ENCODE measurements at regions not wholly inside any gene's neighbourhood (a gene's known extent, or its start where the extent isn't known, plus 50 kb on each side); places are given as distances from the start of the nearest gene placed in this dataset.
"Not testable (repeated sequence)": the region's sequence is repeated elsewhere in the genome, so short reads cannot be mapped to it uniquely, and the experiment has no call there.

DNA sequence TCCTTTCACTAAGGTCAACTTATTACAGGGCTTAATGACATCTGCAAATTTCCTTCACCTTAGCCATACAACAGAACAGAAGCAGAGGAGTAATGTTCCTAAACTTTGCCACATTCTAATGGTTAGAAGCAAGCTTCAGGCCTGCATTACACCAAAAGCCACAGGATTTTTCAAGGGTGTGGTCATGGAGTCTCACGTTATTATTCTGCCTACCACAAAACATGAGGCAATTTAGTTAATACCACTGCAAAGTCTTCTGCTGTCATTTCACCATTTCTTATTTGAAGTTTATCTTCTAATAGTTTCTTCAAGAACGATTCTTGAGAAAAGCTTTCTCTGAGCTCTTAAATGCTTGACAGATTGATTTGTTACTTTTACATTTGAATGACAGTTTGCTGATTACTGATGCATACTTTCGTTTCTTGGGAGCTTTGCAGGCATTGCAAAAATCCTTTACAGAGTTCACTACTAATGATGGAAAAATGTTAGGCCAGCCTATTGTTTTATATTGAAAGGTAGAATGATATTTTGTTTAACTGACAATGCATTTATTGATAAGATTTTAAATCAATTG is 1257.1 kb downstream of the NSUN3 start:
- H3K4me3 ChIP-seq (ENCODE audit: insufficient read depth, low read depth, low read length), result no peak overlapping the region
- WGBS, 2 experiments, result 26 to 47% methylated on average over 3 of the region's 3 CpGs

DNA sequence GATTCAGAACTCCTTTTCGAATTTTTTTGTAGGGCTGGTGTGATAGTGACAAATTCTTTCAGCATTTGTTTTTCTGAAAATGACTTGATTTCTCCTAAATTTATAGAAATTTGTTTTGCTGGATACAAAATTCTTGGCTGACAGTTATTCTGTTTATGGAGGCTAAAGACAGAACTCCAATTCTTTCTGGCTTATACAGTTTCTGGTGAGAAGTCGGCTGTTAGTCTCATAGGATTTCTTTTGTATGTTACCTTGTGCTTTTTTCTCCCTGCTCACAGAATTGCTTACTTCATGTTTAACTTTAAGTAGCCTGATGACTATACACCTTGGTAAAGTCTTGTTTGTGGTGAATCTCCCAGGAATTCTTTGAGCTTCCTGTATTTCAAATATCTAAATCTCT is 1264.6 kb downstream of the NSUN3 start:
- H3K4me1 ChIP-seq (ENCODE audit: control insufficient read depth, insufficient read depth, low read length), result no peaks in the 10 kb centered on the region
- H3K36me3 ChIP-seq (ENCODE audit: control insufficient read depth, insufficient read depth, low read length), result no peaks in the 10 kb centered on the region
- peaks cover 2% of the 10 kb centered on the region for H3K9me3 ChIP-seq (ENCODE audit: control insufficient read depth, low read length)
- 84 to 97% methylated on average over 2 of the region's 2 CpGs for WGBS, 2 experiments
- H3K27ac ChIP-seq (ENCODE audit: insufficient read depth, low read depth, low read length, poor library complexity, severe bottlenecking), result no peak overlapping the region
- H3K27me3 ChIP-seq (ENCODE audit: control insufficient read depth, insufficient read depth, low read length, poor library complexity, severe bottlenecking), result no peaks in the 10 kb centered on the region
- H3K4me3 ChIP-seq (ENCODE audit: insufficient read depth, low read depth, low read length), result no peak overlapping the region

More for the DNA sequence above, 1257.1 kb downstream of the NSUN3 start:
- Histone ChIP-seq H3K27ac (ENCODE audit: insufficient read depth, low read depth, low read length, poor library complexity, severe bottlenecking) (peak overlapping the region; percentile 70), H3K4me1 (ENCODE audit: control insufficient read depth, insufficient read depth, low read length) (peaks cover 8% of the 10 kb centered on the region), H3K27me3 (ENCODE audit: control insufficient read depth, insufficient read depth, low read length, poor library complexity, severe bottlenecking) (no peaks in the 10 kb centered on the region), H3K9me3 (ENCODE audit: control insufficient read depth, low read length) (no peaks in the 10 kb centered on the region), H3K36me3 (ENCODE audit: control insufficient read depth, insufficient read depth, low read length) (no peaks in the 10 kb centered on the region)

DNA sequence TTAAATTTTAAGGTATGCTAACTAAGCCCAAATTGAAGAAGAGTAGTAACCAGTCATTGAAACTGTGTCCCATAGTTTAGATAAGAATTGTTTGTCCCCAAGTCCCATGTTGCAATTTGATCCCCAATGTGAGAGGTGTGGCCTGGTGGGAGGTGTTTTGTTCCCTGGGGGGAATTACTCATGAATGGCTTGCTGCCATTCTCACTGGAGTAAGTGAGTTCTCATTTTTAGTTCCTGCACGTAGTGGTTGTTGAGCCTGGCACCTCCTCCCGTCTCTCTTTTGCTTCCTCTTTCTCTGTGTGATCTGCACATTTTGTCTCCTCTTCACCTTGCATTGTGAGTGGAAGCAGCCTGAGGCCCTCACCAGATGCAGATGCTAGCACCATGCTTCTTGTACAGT is 1271.0 kb downstream of the NSUN3 start:
- Histone ChIP-seq H3K27me3 (ENCODE audit: control insufficient read depth, insufficient read depth, low read length, poor library complexity, severe bottlenecking) (no peaks in the 10 kb centered on the region), H3K9me3 (ENCODE audit: control insufficient read depth, low read length) (peaks cover 3% of the 10 kb centered on the region), H3K4me3 (ENCODE audit: insufficient read depth, low read depth, low read length) (no peak overlapping the region), H3K27ac (ENCODE audit: insufficient read depth, low read depth, low read length, poor library complexity, severe bottlenecking) (no peak overlapping the region), H3K4me1 (ENCODE audit: control insufficient read depth, insufficient read depth, low read length) (no peaks in the 10 kb centered on the region), H3K36me3 (ENCODE audit: control insufficient read depth, insufficient read depth, low read length) (no peaks in the 10 kb centered on the region)
- 86 to 89% methylated on average over 2 of the region's 2 CpGs for WGBS, 2 experiments

DNA sequence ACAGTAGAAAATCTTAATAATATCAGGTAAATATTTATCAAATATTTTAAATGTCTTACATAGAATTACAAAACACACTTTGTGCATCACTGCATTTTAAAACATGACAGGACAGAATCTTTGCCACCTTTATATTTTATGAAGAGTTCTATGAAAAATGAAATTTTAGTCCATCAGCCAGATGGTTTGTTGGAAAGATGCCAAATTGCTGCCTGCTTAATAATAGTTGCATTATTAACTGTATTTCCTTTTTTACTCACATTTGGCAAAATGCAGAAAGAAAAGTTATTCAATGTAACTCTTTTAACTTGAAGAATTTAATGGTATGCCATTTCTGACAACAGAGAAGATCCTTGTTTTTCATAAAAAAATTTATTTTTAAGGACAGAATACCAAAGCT is 1271.6 kb downstream of the NSUN3 start:
- Histone ChIP-seq H3K27ac (ENCODE audit: insufficient read depth, low read depth, low read length, poor library complexity, severe bottlenecking) (no peak overlapping the region), H3K9me3 (ENCODE audit: control insufficient read depth, low read length) (peaks cover 3% of the 10 kb centered on the region), H3K27me3 (ENCODE audit: control insufficient read depth, insufficient read depth, low read length, poor library complexity, severe bottlenecking) (no peaks in the 10 kb centered on the region), H3K36me3 (ENCODE audit: control insufficient read depth, insufficient read depth, low read length) (no peaks in the 10 kb centered on the region), H3K4me1 (ENCODE audit: control insufficient read depth, insufficient read depth, low read length) (no peaks in the 10 kb centered on the region), H3K4me3 (ENCODE audit: insufficient read depth, low read depth, low read length) (no peak overlapping the region)

DNA sequence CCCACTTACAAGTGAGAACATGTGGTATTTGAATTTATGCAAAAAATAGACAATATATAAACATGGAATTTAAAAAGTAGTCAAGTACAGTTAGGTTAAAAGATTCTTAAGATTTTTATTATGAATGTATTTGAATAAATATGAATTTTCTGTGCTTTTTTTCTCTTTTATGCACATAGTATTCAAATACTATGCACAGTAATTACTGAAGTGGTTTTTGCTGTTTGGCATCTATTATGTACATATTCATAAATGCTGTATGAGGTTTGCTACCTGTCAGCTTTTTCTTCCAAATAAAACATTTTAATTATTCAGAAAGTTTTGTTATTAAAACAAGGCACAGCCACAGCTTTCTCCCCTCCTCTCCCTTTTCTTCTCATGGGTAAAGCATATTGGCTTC is 1272.7 kb downstream of the NSUN3 start:
- Histone ChIP-seq H3K36me3 (ENCODE audit: control insufficient read depth, insufficient read depth, low read length) (no peaks in the 10 kb centered on the region), H3K4me3 (ENCODE audit: insufficient read depth, low read depth, low read length) (no peak overlapping the region), H3K27me3 (ENCODE audit: control insufficient read depth, insufficient read depth, low read length, poor library complexity, severe bottlenecking) (no peaks in the 10 kb centered on the region), H3K27ac (ENCODE audit: insufficient read depth, low read depth, low read length, poor library complexity, severe bottlenecking) (no peak overlapping the region), H3K4me1 (ENCODE audit: control insufficient read depth, insufficient read depth, low read length) (no peaks in the 10 kb centered on the region), H3K9me3 (ENCODE audit: control insufficient read depth, low read length) (peaks cover 3% of the 10 kb centered on the region)

DNA sequence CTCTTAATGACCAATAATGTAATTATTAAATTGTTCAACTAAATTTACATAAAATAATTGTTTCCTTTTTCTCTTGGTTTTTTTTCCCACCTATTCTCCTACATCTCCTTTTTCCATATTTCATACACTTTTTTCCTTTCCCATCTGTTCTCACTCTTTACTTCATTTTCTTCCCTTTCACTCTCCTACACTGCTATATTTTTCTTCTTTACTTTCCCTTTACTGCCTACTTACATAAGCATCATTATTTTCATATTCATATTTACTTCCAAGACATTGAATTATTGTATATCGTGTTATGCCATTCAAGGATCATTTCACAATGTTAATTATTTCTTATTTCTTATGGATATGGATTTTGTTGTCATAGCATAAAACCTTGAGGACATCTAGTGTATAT is 1275.6 kb downstream of the NSUN3 start:
- WGBS, 2 experiments, result no CpG with 5 or more reads among the region's 1 CpG

DNA sequence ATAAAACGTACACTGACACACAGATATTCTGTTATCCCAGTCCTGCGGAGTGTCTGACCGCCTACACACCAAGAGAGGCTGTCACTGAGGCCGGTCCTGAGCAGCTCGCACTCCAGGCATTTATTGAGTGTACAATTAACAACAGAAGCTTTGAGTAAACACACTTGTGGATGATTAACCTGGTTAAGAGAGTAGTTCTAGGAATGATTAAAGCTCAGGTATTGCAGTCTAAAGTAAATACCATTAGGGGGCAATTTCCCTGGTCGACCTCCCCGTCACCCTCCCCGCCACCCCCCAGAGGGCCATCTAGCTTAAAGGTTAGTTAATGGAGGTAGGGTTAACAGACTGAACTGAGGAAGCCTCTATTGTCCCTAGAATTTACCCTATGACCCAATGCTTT is 1278.5 kb downstream of the NSUN3 start:
- H3K4me3 ChIP-seq (ENCODE audit: insufficient read depth, low read depth, low read length), result no peak overlapping the region

More for the DNA sequence above, 1275.6 kb downstream of the NSUN3 start:
- H3K4me3 ChIP-seq (ENCODE audit: insufficient read depth, low read depth, low read length), result no peak overlapping the region
- H3K27ac ChIP-seq (ENCODE audit: insufficient read depth, low read depth, low read length, poor library complexity, severe bottlenecking), result no peak overlapping the region
- no peaks in the 10 kb centered on the region for H3K4me1 ChIP-seq (ENCODE audit: control insufficient read depth, insufficient read depth, low read length)
- peaks cover 3% of the 10 kb centered on the region for H3K9me3 ChIP-seq (ENCODE audit: control insufficient read depth, low read length)
- no peaks in the 10 kb centered on the region for H3K36me3 ChIP-seq (ENCODE audit: control insufficient read depth, insufficient read depth, low read length)
- no peaks in the 10 kb centered on the region for H3K27me3 ChIP-seq (ENCODE audit: control insufficient read depth, insufficient read depth, low read length, poor library complexity, severe bottlenecking)

DNA sequence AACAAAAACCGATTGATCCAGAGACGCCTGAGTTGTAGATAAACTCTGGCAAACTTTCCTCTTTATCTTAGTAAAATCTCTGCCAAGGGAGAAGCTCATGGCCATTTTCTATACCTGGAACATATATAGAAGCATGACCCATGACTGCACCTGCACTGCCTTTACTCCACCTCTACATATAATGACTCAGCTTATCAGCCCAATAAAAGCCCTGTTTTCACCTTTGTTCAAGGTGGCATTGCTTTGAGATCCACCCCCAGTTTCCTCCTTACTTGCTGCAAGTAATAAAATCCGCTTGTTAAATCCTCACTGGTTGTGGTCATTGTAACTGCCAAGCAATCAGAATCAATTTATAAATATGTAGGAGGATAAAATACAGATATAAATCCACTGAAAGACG is 1280.4 kb downstream of the NSUN3 start:
- H3K9me3 ChIP-seq (ENCODE audit: control insufficient read depth, low read length), result no peaks in the 10 kb centered on the region
- no peak overlapping the region for H3K4me3 ChIP-seq (ENCODE audit: insufficient read depth, low read depth, low read length)
- no peaks in the 10 kb centered on the region for H3K4me1 ChIP-seq (ENCODE audit: control insufficient read depth, insufficient read depth, low read length)
- WGBS, 2 experiments, result 76 to 77% methylated on average over 3 to 4 of the region's 4 CpGs
- no peak overlapping the region for H3K27ac ChIP-seq (ENCODE audit: insufficient read depth, low read depth, low read length, poor library complexity, severe bottlenecking)
- H3K27me3 ChIP-seq (ENCODE audit: control insufficient read depth, insufficient read depth, low read length, poor library complexity, severe bottlenecking), result no peaks in the 10 kb centered on the region
- H3K36me3 ChIP-seq (ENCODE audit: control insufficient read depth, insufficient read depth, low read length), result no peaks in the 10 kb centered on the region

More for the DNA sequence above, 1278.5 kb downstream of the NSUN3 start:
- no peaks in the 10 kb centered on the region for H3K4me1 ChIP-seq (ENCODE audit: control insufficient read depth, insufficient read depth, low read length)
- WGBS, 2 experiments, result 93 to 95% methylated on average over 5 to 8 of the region's 8 CpGs
- H3K27me3 ChIP-seq (ENCODE audit: control insufficient read depth, insufficient read depth, low read length, poor library complexity, severe bottlenecking), result no peaks in the 10 kb centered on the region
- no peaks in the 10 kb centered on the region for H3K36me3 ChIP-seq (ENCODE audit: control insufficient read depth, insufficient read depth, low read length)
- H3K9me3 ChIP-seq (ENCODE audit: control insufficient read depth, low read length), result no peaks in the 10 kb centered on the region
- no peak overlapping the region for H3K27ac ChIP-seq (ENCODE audit: insufficient read depth, low read depth, low read length, poor library complexity, severe bottlenecking)

DNA sequence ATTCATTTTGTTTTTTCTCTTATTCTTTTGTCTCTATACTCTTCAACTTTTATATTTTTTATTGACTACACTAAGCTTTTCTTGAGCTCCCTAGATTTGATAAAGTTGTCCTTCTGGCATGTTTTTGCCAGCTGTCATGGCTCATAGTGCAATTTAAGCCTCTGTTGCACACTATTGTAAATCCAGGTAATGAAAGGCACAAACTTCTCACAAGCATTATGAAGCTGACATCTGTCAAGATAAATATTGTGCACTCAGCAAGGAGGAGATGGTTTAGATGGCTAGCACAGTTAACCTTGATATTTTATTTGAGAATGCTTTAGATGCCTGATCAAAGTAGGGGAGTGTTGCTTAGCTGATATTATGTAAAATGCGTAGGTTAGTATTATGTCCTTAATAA is 1280.9 kb downstream of the NSUN3 start:
- Histone ChIP-seq H3K36me3 (ENCODE audit: control insufficient read depth, insufficient read depth, low read length) (no peaks in the 10 kb centered on the region), H3K27ac (ENCODE audit: insufficient read depth, low read depth, low read length, poor library complexity, severe bottlenecking) (no peak overlapping the region), H3K9me3 (ENCODE audit: control insufficient read depth, low read length) (no peaks in the 10 kb centered on the region), H3K4me1 (ENCODE audit: control insufficient read depth, insufficient read depth, low read length) (no peaks in the 10 kb centered on the region), H3K4me3 (ENCODE audit: insufficient read depth, low read depth, low read length) (no peak overlapping the region), H3K27me3 (ENCODE audit: control insufficient read depth, insufficient read depth, low read length, poor library complexity, severe bottlenecking) (no peaks in the 10 kb centered on the region)
- 86 to 88% methylated on average over 1 of the region's 1 CpG for WGBS, 2 experiments

DNA sequence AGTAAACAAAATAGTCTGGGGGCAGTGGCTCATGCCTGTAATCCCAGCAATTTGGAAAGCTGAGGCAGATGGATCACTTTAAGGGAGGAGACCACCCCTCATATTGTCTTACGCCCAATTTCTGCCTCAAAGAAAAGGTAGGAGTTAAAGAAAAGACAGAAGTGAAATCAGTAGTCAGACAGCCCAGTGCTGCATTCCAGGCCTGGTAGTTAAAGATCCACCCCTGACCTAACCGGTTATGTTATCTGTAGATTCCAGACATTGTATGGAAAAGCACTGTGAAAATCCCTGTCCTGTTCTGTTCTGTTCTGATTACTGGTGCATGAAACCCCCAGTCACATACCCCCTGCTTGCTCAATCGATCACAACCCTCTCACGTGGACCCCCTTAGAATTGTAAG is 1285.1 kb downstream of the NSUN3 start:
- not testable (repeated sequence) for H3K9me3 ChIP-seq (ENCODE audit: control insufficient read depth, low read length); H3K36me3 ChIP-seq (ENCODE audit: control insufficient read depth, insufficient read depth, low read length); H3K27me3 ChIP-seq (ENCODE audit: control insufficient read depth, insufficient read depth, low read length, poor library complexity, severe bottlenecking); H3K4me1 ChIP-seq (ENCODE audit: control insufficient read depth, insufficient read depth, low read length); H3K4me3 ChIP-seq (ENCODE audit: insufficient read depth, low read depth, low read length); H3K27ac ChIP-seq (ENCODE audit: insufficient read depth, low read depth, low read length, poor library complexity, severe bottlenecking)
- 90 to 91% methylated on average over 4 of the region's 4 CpGs for WGBS, 2 experiments

DNA sequence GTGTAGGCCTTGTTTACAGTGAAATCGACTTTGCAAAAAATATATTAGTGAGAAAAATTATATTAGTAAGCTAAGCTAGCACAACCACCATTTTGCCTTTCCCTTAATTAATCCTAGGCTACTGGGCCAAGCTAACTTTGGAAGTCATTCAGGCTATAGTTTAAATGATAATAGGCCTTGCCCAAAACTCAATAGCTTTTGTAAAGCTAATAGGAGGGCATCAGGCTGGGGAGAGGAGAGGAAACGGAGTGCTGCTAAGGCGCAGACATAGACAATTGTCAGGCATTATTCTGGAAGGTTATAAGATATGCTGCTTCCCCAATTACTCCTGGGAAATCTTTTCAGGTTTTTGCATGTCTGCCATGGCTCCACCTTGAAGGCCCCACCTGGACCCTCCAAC is 1286.0 kb downstream of the NSUN3 start:
- Histone ChIP-seq H3K27ac (ENCODE audit: insufficient read depth, low read depth, low read length, poor library complexity, severe bottlenecking) (no peak overlapping the region), H3K9me3 (ENCODE audit: control insufficient read depth, low read length) (no peaks in the 10 kb centered on the region), H3K4me1 (ENCODE audit: control insufficient read depth, insufficient read depth, low read length) (no peaks in the 10 kb centered on the region), H3K27me3 (ENCODE audit: control insufficient read depth, insufficient read depth, low read length, poor library complexity, severe bottlenecking) (no peaks in the 10 kb centered on the region), H3K36me3 (ENCODE audit: control insufficient read depth, insufficient read depth, low read length) (no peaks in the 10 kb centered on the region), H3K4me3 (ENCODE audit: insufficient read depth, low read depth, low read length) (no peak overlapping the region)
- WGBS, 2 experiments, result 72 to 76% methylated on average over 2 of the region's 3 CpGs

Data from ectodermal cell (in vitro differentiated cells).